SU-DHL-6 (cell line): ENCODE measurements at regions not wholly inside any gene's neighbourhood (a gene's known extent, or its start where the extent isn't known, plus 50 kb on each side); places are given as distances from the start of the nearest gene placed in this dataset.

Experiments
- EZH2phosphoT487 ChIP-seq: fragments of 200-600 bp; sonication (generic), shearing (Covaris generic); conservative IDR thresholded peaks from 2 replicates; pipeline ENCODE4 v1.6.1; 2018; ENCODE audit warnings: mild to moderate bottlenecking, antibody characterized with exemption, low read length, moderate library complexity, mixed read lengths
- TF ChIP-seq, protein P1 (sequence below): fragments of 200-600 bp; sonication (generic); IDR thresholded peaks from one replicate; pipeline ENCODE4 v1.5.1; 2017; ENCODE audit warnings: antibody characterized with exemption, mild to moderate bottlenecking, low read length, moderate library complexity; ENCODE audit not compliant: insufficient read depth, poor library complexity, severe bottlenecking

DNA sequence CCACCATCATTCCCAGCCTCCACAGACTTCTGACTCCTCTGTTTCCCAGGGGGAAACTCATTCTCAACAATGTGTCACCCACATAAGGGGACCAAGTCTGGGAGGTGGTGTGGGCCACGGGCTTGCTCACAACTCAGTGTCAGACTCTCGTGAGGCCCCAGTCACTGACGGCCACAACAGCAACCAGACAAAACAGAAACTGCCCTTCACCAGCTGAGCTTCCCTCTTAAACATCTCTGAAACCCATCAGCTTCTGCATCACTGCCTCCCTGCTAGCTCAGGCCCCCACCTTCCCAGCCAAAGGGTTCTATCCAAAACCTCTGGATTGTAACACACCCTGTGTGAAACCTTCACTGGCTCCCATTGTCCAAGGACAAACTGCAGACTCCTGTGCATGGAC, 273.4 kb downstream of the CDK5RAP2 start:
- TF ChIP-seq, protein P1, sequence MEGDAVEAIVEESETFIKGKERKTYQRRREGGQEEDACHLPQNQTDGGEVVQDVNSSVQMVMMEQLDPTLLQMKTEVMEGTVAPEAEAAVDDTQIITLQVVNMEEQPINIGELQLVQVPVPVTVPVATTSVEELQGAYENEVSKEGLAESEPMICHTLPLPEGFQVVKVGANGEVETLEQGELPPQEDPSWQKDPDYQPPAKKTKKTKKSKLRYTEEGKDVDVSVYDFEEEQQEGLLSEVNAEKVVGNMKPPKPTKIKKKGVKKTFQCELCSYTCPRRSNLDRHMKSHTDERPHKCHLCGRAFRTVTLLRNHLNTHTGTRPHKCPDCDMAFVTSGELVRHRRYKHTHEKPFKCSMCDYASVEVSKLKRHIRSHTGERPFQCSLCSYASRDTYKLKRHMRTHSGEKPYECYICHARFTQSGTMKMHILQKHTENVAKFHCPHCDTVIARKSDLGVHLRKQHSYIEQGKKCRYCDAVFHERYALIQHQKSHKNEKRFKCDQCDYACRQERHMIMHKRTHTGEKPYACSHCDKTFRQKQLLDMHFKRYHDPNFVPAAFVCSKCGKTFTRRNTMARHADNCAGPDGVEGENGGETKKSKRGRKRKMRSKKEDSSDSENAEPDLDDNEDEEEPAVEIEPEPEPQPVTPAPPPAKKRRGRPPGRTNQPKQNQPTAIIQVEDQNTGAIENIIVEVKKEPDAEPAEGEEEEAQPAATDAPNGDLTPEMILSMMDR: no peak
- no peak for TF ChIP-seq EZH2phosphoT487
